ENCODE measurements at regions not wholly inside any gene's neighbourhood (a gene's known extent, or its start where the extent isn't known, plus 50 kb on each side); places are given as distances from the start of the nearest gene placed in this dataset.

DNA sequence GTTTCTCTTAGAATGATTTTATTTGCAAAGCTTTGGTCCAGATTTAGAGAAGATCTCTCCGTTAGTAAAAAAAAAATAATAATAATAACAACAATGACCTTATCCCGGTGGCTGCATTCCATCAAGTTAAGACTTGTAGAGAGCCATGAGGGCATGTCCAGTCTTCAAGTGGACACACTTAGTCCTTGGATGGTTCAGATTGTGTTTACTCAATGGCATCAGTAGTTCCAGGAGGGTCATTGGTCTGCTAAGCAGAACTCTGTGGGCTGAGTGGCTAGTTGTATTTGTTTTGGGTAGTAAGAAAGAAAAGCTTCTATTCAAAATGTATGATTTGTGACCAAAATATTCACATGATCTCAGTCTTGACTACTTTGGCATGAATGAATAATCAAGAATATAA lies 116.3 kb upstream of the UBE2E2 start:
- no peak for DNase-seq (ENCODE audit: low spot score)

DNA sequence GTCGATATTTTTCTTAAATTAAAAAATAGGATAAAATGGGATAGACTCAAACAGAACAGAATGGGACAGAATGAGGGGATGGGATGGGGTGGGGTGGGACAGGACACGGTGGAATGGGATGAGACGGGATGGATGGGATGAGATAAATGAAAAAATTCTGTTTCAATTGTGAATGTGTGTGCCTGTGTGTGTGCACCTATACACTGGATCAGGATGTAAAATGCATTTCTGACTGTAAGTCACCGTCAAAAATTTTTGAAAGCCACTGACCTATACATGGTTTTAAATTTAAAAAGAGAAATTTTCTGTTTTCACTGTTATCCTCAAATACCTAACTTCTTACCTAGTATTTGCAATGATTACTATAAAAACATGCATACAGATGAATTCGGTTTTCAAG lies 108.7 kb upstream of the UBE2E2 start:
- DNase-seq (ENCODE audit: low spot score) = no peak

DNA sequence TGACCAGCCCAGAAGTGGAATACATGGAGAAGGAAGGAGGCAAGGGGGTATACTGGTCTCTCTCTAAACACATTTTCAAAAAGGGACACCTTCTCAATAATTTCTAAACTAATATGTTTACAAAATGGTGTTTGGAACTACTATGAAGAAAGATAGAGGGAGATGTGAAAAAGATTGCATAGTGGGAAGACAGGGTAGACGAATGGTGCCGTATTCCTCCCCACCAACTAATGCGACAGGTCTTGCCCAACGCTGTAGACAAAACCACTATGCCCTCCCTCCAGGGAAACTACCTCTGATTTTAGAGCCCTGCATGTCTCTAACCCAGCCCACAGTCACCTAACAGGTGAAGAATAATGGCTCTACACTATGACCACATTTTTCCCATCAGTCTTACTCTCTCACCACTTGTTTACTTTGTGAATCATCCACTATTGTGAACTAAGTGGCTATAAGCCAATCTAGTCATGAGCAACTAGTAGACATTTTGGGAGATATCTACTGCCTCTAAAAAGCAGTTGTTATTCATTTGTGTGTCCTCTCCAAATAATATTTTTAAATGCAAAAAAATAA lies 108.2 kb upstream of the UBE2E2 start:
- no peak for DNase-seq (ENCODE audit: low spot score)

DNA sequence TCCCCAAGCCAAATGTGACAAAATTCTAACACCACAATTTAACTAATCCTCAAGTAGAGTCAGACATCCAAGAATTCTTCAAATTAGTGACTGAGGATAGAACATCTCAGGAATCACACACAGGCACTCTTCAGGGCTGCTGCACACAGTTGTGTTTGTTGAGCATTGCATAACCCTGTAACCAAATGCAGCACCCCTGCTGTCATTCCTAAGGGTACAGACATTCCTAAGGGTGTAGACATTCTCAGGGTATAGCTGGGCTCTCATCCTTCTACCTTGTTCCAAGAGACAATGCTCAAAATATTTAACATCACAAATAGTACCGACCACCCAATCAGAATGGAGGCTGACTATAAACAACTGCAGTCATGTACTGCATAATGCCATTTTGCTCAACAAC lies 107.1 kb upstream of the UBE2E2 start:
- no peak for DNase-seq (ENCODE audit: low spot score)

DNA sequence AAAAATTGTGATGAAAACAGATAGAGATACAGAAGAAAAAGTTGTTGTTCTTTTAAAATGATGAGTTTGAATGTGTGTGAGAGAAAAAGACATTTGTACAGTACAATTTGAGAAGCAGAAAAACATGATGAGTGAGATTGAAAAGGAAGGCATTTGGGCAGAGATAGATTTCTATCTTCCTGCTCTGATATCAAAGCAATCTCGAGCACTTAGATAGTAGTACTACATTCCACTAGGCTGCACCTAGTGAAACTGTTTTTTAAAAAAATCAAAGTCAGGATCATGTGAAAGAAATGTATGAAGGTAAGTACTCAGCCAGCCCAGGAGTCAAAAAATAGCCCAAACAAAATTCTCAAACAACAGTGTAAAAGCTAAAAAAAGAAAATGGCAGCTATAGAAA lies 104.1 kb upstream of the UBE2E2 start:
- no peak for DNase-seq (ENCODE audit: low spot score)

DNA sequence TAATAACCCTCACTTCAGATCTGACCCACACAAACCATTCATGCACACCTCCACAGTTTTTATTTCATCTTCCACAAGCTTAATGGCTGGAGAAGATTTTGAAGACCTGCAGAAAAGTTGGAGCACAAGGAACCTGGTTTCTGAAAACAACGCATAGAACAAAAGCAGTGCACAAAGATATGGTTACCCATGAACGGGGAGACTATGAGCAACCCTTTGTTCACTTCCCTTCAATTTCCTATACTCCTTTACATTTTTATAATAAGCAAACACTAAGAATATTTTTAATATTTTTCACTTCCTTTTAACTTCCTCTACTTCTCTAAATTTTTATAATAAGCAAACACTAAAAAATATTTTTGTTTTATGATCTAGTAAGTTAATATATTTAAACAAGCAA lies 103.5 kb upstream of the UBE2E2 start:
- no peak for DNase-seq (ENCODE audit: low spot score)

DNA sequence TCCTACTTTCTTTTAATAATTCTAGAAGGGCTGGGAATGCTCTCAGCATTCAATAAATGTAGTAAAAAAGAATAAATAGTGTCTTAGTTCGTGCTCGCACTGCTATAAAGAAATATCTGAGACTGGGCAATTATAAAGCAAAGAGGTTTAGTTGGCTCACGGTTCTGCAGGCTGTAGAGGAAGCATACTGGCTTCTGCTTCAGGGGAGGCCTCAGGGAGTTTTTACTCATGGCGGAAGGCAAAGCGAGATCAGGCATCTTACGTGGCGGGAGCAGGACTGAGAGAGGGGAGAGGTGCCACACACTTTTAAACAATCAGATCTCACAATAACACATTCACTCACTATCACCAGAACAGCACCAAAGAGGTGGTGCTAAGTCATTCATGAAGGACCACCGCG lies 103.0 kb upstream of the UBE2E2 start:
- no peak for DNase-seq (ENCODE audit: low spot score)

DNA sequence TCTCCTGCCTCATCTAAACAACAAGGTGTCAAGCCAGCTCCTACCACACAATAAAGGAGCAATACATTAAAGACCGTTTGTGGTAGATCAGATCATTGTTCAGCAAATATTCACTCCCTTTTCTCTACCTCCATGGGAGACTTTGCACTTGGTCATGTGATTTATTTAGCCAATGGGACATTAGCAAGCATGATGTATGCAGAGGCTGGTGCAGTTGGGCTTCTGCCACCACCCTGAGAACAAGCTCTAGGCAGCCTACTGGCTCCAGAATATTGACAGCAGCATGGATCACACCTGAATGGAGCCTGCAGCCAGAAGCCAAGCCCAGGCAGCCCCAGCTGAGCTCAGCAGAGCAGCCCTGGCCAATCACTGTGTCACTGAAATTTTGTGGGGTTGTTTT lies 99.4 kb upstream of the UBE2E2 start:
- DNase-seq (ENCODE audit: low spot score) = no peak

DNA sequence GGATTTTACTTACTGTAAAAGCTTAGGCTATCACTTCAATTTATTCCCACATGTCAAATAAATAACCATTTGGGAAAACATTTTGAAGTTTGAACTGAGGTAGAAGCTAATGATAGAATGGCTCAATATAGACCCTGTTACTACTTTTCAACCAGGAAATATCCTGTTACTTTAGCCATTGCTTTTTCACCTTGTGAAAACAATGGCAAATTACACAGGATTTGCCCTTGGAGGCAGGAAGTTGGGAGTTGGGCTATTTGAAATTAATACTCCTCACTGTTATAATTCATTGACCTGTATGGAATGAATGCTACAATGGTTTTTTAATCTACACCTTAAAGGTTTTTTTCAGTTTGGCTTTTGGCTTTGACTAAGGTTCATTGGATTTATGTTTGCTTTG lies 98.1 kb upstream of the UBE2E2 start:
- DNase-seq (ENCODE audit: low spot score) = no peak

DNA sequence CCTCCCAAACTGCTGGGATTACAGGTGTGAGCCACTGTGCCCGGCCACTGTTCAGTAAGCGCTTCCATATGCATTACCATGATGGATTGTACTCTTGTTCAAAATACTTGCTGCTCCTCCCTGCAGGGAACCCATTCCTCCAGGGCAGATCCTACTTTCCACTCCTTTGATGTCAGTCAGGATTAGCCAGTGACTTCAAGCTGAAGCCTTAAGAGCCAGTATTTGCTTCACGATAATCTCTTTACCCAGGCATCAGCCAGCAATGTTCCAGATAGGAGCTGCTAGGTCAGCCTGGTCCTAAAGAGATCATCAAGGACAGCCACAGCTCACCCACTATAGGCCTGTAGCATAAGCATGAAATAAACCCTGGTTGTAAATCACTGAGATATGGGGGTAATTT lies 96.5 kb upstream of the UBE2E2 start:
- DNase-seq (ENCODE audit: low spot score) = peak; percentile 97

DNA sequence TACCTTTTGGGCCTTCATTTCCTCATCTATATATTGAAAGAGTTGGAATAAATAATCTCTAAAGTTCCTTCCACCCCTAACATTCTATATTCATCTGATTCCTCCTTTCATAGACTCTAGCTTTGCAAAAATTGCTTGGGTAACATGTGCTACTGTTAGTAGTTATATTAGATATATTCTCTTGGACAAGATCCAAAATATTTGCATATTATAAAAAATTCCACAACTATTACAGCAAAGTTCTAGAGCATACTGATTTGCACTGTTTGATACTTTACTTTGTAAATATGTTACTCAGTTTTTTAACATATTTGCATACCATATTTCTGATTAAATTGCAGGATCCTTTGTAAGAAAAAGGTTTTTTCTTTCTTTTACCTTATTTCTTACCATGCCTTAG lies 95.9 kb upstream of the UBE2E2 start:
- DNase-seq (ENCODE audit: low spot score) = no peak

DNA sequence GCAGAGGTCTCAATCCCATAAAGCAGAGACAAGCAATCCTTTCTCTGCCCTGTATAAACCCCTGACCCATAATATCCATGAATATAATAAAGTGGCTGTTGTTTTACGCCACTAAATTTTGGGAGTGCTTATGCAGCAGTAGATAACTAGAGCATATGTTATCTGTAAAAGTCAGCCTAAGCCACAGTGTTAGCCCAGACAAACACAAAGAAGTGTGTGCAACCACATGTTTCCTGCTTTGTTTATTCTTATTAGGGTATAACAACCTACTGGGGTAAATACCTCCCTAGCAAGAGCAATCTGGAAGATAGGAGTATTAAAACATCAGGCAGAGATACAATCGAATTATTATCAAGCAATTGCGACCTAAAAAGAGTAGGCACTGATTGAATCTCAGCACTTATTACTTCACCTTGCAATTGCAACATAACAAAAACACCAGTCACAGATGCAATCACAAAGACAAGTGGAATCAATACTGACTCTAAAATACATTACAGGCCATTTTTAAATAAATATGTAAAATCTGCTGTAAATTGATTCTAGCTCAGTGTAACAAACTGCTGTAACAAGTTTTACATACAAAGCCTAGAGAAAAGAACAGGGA lies 94.6 kb upstream of the UBE2E2 start:
- DNase-seq (ENCODE audit: low spot score) = peak; percentile 35

DNA sequence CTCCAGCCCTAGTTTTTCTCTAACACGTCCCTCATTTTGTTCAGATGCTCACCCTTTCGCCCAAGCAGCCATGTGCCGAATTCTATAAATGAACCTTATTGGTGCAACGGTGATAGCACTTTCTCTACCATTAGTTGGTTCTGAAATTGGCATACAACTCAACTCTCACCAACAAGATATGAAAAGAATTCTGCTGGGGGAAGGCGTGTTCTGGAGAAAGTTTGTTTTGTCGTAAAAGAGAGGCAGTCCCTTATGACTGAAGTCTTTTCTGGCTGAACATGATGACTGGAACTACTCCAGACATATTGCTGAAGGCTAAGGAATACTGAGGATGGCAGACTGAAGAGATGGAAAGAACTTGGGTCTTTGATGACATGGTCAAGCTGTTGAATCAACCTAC lies 91.8 kb upstream of the UBE2E2 start:
- no peak for DNase-seq (ENCODE audit: low spot score)

DNA sequence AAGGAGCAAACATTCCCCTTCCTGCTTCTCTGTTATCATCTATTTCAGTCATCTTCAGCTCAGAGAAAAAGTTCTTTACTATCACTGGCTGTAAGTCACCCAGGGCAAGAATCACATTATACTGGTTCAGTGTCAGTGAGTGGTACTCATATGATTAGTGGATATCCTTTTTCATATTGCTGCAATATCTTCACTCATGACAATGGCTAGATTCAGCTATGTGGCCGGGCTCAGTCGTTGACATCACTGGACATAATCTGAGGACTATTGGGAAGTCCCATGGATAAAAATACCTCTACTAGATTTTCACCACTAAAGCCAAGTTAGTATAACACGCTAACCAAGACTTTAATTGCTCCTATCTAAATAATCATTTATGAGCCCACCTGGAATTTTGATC lies 91.3 kb upstream of the UBE2E2 start:
- DNase-seq (ENCODE audit: low spot score) = no peak

DNA sequence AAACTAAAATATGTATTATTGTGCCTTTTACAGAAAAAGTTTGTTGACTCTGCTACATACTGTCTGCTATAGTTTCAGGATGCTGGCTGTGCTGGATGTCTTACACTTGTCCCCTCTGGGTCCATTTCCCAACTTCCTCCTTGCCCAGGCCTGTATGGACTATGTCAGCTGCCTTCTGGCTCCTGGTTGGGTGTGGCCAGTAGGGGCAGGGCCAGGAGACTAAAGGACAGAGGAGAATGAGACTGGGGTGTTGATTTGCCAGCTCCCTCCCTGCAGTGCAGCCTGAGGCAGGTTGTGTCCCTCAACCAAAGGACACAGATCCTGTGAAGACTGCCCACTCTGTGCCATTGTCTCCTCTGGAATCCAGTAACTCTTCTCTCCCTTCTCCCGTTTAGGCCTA lies 90.6 kb upstream of the UBE2E2 start:
- DNase-seq (ENCODE audit: low spot score) = no peak

DNA sequence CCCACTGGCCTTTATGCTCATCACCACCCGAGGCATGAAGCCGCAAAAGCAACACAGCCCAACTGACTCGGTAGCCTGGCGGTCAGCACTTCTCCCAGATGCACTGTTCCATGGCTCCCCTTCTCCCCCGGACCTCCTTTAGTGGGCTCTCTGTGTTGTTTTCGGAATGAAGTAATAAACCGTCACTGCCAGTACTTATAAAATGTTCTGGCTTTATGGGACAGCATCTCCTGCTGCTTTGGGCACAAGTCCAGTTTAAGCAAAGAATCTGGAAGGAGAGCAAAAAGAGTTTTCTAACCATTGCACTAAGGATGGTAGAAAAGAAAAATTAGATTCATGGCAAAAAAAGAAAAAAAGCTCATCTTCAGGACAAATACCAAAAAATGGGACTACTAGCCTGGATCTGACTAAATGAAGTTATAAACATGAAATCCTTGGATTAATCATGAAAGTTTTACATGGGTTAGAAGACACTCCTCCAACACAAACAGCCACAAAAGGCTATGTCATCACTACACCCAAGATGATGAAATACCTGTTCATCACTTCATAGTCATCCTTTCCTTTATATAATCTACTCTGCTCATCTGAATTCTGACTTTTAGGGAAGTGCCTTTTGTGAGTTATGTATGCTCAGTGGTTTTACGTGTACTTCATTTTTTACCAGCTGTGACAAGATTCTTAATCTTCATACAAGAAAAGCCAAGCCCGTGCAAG lies 89.5 kb upstream of the UBE2E2 start:
- peak; percentile 69 for DNase-seq (ENCODE audit: low spot score)

DNA sequence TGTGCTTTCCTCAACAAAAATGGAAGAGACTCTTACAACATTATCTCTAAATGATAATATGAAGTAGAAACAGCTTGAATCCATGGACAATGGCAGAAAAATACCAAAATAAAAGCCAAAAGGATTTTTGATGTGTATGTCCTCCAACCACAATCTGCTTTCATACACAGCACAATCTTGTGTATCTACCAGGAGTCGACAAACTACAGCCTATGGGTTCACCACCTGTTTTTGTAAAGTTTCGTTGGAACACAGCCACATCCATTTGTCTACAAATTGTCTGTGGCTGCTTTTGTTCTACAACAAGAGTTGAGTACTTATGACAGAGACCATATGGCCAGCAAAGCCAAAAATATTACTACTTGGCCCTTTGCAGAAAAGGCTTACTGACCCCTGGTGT lies 88.7 kb upstream of the UBE2E2 start:
- DNase-seq (ENCODE audit: low spot score) = no peak

DNA sequence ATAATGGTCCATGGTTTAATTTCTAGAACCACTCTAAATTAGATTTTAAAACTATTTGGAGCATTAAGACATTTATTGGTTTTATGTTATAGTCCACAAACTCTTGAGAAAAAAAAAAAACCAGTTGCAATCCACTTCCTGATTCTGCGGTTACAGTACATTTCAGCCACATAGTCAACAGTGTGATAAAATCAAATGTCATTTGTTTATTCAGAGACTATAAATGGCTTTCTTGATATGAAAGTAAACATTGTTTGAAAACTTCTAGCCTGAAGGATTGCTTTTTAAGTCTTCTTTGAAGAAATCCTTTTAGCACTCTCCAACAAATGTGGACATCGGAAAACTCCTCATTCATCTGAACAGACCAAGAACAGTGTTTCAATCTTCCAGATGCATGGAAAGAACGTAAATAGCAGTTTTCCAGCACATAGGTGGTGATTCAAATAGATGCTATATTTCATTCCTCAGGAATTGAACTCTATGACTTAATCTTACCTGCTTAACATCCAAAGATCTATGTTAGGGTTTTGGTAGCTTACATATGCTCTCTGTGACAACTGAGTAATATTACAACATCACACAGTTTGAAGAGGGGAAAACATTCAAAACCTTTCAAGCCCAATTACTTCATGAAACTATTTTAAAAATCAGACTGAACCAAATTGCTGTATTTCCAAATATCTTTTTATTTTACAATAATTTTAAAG lies 87.8 kb upstream of the UBE2E2 start:
- DNase-seq (ENCODE audit: low spot score) = no peak

DNA sequence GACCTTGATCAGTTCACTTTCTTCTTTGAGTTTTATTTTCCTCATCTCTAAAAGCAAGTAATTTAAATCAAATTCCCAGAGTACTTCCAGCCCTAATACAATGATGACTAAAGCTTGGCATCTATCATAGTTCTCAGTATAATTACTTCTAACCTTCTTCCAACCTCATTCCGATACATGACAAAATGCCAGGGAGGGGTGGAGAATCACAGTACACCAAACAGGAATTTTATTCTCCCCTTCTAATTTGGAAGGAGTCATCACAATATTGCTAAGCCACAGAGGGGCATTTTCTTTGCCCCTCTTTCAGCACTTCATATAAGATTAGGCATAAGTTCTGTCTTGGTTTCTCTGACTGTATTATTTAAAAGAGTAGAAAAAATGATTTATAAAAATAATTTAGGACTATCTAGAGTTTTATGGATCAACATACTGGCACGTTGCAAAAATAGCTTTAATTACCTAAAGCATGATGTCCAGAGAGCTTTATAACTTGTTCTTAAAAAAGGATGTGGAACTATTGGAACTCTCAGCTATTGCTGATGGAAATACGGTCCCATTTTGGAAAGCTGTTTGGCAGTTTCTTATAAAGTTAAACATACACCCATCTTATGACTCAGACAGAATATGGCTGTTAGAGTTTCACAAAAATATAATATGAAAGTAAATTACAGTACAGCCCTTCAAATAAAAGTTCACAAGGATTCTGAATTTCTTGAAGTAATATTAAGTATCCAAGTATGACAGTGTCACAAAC lies 86.9 kb upstream of the UBE2E2 start:
- DNase-seq (ENCODE audit: low spot score) = no peak

DNA sequence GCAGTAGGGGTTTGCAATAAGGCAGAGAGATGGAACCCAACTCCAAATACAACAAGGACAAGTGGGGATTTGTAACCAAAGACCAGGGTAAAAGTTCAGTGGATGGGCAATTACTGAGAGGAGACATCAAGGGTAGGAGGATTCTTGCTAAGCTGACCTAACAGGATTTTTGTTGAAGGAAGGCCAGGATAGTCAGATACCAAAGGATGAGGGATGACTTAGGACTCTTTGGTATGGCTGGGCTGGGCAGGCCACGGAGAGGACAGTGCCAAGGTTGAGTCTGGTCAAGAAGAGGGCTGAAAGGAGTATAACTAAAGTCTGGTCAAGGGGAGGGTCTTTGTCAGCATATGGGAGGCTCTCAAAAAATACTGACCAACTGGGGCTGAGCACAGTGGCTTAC lies 85.3 kb upstream of the UBE2E2 start:
- no peak for DNase-seq (ENCODE audit: low spot score)

DNA sequence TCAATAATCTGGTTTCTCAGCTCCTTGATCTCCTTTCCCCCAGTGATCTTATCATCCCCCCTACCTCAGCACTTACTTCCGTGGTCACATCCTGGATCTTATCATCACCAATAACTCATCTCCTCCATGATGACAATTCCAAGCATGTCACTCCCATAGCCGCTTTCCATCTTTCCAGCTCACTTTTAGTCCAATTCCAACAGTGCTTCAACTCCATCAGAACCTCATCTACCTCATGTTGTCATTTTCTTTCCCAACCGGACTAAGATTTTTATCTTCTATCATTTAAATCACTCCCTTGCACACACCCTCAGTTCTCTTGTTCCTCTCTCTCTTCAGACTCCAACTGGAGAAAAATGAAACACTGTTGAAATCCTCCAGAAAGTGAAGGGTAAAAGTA lies 75.9 kb upstream of the UBE2E2 start:
- DNase-seq (ENCODE audit: low spot score) = no peak

DNA sequence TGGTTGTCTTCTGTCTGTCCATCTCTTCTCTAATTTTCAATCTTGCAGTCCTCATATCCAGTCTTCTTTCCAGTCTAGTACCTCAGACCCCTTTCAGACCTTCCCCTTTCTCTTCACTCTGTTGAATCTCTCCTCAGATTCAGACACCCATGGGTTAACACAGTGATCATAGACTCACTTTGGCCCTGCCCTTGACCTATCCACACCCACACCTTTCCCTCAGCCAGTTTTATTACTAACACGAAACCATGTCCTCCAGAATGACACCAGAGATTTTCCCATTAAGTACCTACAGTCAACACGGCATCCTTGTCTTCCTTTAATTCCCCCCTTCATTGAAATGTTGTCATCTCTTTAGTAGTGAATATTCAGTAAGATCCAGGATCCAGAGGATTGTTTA lies 74.5 kb upstream of the UBE2E2 start:
- no peak for DNase-seq (ENCODE audit: low spot score)

All from umbilical cord (tissue), 1 donor.